HUES48 (cell line): ENCODE measurements at regions not wholly inside any gene's neighbourhood (a gene's known extent, or its start where the extent isn't known, plus 50 kb on each side); places are given as distances from the start of the nearest gene placed in this dataset.

Source experiments
- H3K27ac ChIP-seq: one replicate; pipeline ENCODE4 v1.7.0; 2013; ENCODE audit warnings: low read depth, low read length, inconsistent platforms
- H3K27me3 ChIP-seq: 2 replicates; pipeline ENCODE4 v1.6.1; 2013; ENCODE audit warnings: mild to moderate bottlenecking, low read length; ENCODE audit not compliant: control insufficient read depth, insufficient read depth
- H3K36me3 ChIP-seq: 2 replicates; pipeline ENCODE4 v1.6.1; 2013; ENCODE audit warnings: low read length; ENCODE audit not compliant: control insufficient read depth, insufficient read depth
- H3K4me1 ChIP-seq: 2 replicates; pipeline ENCODE4 v1.6.1; 2013; ENCODE audit warnings: mild to moderate bottlenecking, low read length; ENCODE audit not compliant: control insufficient read depth, insufficient read depth
- H3K4me3 ChIP-seq: 2 replicates; pipeline ENCODE4 v1.5.1; 2013; ENCODE audit warnings: mild to moderate bottlenecking, low read depth, low read length
- H3K9ac ChIP-seq: 2 replicates; pipeline ENCODE4 v1.6.1; 2013; ENCODE audit warnings: mild to moderate bottlenecking, low read depth, low read length, moderate library complexity
- H3K9me3 ChIP-seq: 2 replicates; pipeline ENCODE4 v1.6.1; 2013; ENCODE audit warnings: low read length; ENCODE audit not compliant: control insufficient read depth, insufficient read depth

- H3K27me3 ChIP-seq: no peaks in the 10 kb centered on the region
- H3K27ac ChIP-seq: no peak overlapping the region
- no peak overlapping the region for H3K9ac ChIP-seq
- H3K9me3 ChIP-seq: no peaks in the 10 kb centered on the region
- H3K4me3 ChIP-seq: no peak overlapping the region
- H3K4me1 ChIP-seq: 0 out of 2 replicates have a peak, but pooled peaks cover 5% of the 10 kb centered on the region
- H3K36me3 ChIP-seq: no peaks in the 10 kb centered on the region
These were observed 170.9 kb downstream of the ANXA2 start for GRCh38 chr15:60226924-60227323.

DNA sequence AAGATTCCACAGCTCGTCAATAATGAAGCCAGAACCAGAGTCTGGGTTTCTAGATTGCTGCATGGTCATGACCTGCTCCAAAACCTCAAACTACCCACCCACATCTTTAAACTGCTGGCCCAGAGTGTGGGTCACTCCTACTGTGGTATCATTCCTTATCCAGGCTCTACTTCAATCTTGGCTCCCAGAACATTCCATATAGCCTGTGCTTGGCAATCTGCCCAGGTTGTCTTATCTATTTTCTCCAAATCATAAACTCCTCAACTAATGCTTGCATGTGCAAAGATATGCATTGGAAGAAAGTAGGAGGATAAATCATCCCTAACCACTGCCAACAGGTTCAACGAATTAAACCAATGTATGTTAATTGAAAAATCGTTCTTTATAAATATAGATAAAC lies 169.7 kb downstream of the ANXA2 start:
- Histone ChIP-seq H3K4me3 (no peak overlapping the region), H3K4me1 (0 out of 2 replicates have a peak, but pooled peaks cover 5% of the 10 kb centered on the region), H3K36me3 (no peaks in the 10 kb centered on the region), H3K27me3 (no peaks in the 10 kb centered on the region), H3K9ac (no peak overlapping the region), H3K9me3 (no peaks in the 10 kb centered on the region), H3K27ac (no peak overlapping the region)

DNA sequence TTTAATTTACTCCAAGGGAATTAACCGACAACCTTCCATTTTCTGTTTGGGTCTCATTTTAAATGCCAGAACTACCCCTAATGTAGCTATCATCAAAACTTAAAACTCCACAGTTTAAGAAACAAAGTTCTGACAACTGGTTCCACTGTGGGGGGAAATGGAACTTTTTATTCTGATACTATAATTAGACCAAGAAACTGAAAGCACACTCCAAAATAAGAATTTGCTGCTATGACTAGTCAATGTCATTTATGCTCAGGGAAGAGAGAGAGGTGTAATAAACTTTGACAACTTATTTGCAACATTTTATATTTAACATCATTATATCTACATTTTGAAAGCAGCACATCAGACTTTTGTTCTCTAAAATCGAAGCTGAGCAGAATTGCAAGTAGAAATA lies 169.2 kb downstream of the ANXA2 start:
- H3K27ac ChIP-seq: no peak overlapping the region
- H3K4me3 ChIP-seq: no peak overlapping the region
- H3K27me3 ChIP-seq: no peaks in the 10 kb centered on the region
- H3K4me1 ChIP-seq: 0 out of 2 replicates have a peak, but pooled peaks cover 5% of the 10 kb centered on the region
- no peaks in the 10 kb centered on the region for H3K36me3 ChIP-seq
- H3K9me3 ChIP-seq: no peaks in the 10 kb centered on the region
- H3K9ac ChIP-seq: no peak overlapping the region

- Histone ChIP-seq H3K9ac (no peak overlapping the region), H3K27ac (peak overlapping the region; percentile 24), H3K9me3 (no peaks in the 10 kb centered on the region), H3K4me1 (no peaks in the 10 kb centered on the region), H3K27me3 (no peaks in the 10 kb centered on the region), H3K4me3 (no peak overlapping the region), H3K36me3 (no peaks in the 10 kb centered on the region)
These were observed 161.7 kb downstream of the ANXA2 start for GRCh38 chr15:60235951-60236710.

GRCh38 chr15:60237446-60237845 lies 160.3 kb downstream of the ANXA2 start:
- Histone ChIP-seq H3K27me3 (no peaks in the 10 kb centered on the region), H3K36me3 (no peaks in the 10 kb centered on the region), H3K9ac (no peak overlapping the region), H3K4me3 (no peak overlapping the region), H3K9me3 (no peaks in the 10 kb centered on the region), H3K27ac (no peak overlapping the region), H3K4me1 (no peaks in the 10 kb centered on the region)

- no peaks in the 10 kb centered on the region for H3K36me3 ChIP-seq
- no peak overlapping the region for H3K27ac ChIP-seq
- no peaks in the 10 kb centered on the region for H3K9me3 ChIP-seq
- H3K4me1 ChIP-seq: no peaks in the 10 kb centered on the region
- H3K4me3 ChIP-seq: no peak overlapping the region
- H3K27me3 ChIP-seq: no peaks in the 10 kb centered on the region
- H3K9ac ChIP-seq: no peak overlapping the region
These were observed 154.0 kb downstream of the ANXA2 start for GRCh38 chr15:60243769-60244168.

DNA sequence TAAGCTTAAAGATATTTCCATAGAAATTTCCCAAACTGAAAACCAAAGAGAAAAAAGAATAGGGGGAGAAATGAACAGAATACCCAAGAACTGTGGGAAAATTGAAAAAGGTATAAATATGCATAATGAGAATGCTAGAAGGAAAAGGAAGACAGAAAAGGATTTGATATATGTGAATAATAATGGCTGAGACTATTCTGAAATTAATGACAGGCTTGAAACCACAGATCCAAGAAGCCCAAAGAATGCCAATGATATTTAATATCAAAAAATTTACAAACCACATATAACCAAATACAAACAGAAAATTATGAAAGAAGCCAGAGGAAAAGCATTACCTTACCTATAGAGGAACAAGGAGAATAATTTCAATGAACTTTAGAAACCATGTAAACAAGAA lies 153.0 kb downstream of the ANXA2 start:
- Histone ChIP-seq H3K9me3 (no peaks in the 10 kb centered on the region), H3K36me3 (no peaks in the 10 kb centered on the region), H3K27me3 (no peaks in the 10 kb centered on the region), H3K27ac (no peak overlapping the region), H3K9ac (no peak overlapping the region), H3K4me1 (no peaks in the 10 kb centered on the region), H3K4me3 (no peak overlapping the region)

- Histone ChIP-seq H3K36me3 (no peaks in the 10 kb centered on the region), H3K4me1 (no peaks in the 10 kb centered on the region), H3K4me3 (no peak overlapping the region), H3K27me3 (no peaks in the 10 kb centered on the region), H3K27ac (no peak overlapping the region), H3K9me3 (no peaks in the 10 kb centered on the region), H3K9ac (no peak overlapping the region)
These were observed 147.5 kb downstream of the ANXA2 start for GRCh38 chr15:60250316-60250715.

GRCh38 chr15:60251300-60252070 lies 146.3 kb downstream of the ANXA2 start:
- Histone ChIP-seq H3K36me3 (no peaks in the 10 kb centered on the region), H3K4me1 (no peaks in the 10 kb centered on the region), H3K27me3 (no peaks in the 10 kb centered on the region), H3K9me3 (no peaks in the 10 kb centered on the region), H3K4me3 (no peak overlapping the region), H3K9ac (no peak overlapping the region), H3K27ac (no peak overlapping the region)

DNA sequence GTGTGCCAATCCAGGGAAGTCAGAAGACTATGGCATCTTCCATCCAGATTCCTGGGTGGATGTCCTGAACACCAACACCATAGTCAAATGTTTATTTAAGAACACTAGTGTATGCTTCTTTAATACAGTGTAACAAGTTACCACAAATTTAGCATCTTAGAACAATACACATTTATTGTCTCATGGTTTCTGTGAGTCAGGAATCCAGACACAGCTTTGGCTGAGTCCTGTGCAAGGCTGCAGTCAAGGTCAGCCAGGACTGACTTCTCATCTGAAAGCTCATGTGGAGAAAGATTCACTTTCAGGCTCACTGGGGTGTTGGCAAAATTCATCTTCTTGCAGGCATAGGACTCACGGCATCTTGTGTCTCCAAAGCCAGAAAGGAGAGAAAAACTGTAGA lies 143.4 kb downstream of the ANXA2 start:
- Histone ChIP-seq H3K27me3 (no peaks in the 10 kb centered on the region), H3K9ac (no peak overlapping the region), H3K4me3 (no peak overlapping the region), H3K27ac (no peak overlapping the region), H3K9me3 (no peaks in the 10 kb centered on the region), H3K36me3 (no peaks in the 10 kb centered on the region), H3K4me1 (no peaks in the 10 kb centered on the region)

GRCh38 chr15:60255390-60255789 lies 142.4 kb downstream of the ANXA2 start:
- Histone ChIP-seq H3K4me3 (no peak overlapping the region), H3K4me1 (no peaks in the 10 kb centered on the region), H3K27ac (no peak overlapping the region), H3K9me3 (no peaks in the 10 kb centered on the region), H3K36me3 (no peaks in the 10 kb centered on the region), H3K9ac (no peak overlapping the region), H3K27me3 (no peaks in the 10 kb centered on the region)
